Activated naive CD8-positive, alpha-beta T cell treated with anti-CD3 and anti-CD28 coated beads, Interleukin-2, amount 50 U/mL, for 24 hours (primary cell): ENCODE measurements at regions not wholly inside any gene's neighbourhood (a gene's known extent, or its start where the extent isn't known, plus 50 kb on each side); places are given as distances from the start of the nearest gene placed in this dataset.
"Not testable (repeated sequence)": the region's sequence is repeated elsewhere in the genome, so short reads cannot be mapped to it uniquely, and the experiment has no call there.

Source experiments
- ATAC-seq: fragments of 150-1000 bp; cut with Tn5 transposase; one replicate; pipeline ENCODE4 v1.10.0; 2021
- DNase-seq: peaks from one replicate; pipeline ENCODE4 v3.0.0; 2021
- H3K27ac Mint-ChIP-seq: one replicate; pipeline ENCODE4 v1.8.0; 2021; ENCODE audit warnings: mild to moderate bottlenecking, mixed read lengths
- H3K27me3 Mint-ChIP-seq: one replicate; pipeline ENCODE4 v1.8.0; 2021; ENCODE audit warnings: mixed read lengths
- H3K36me3 Mint-ChIP-seq: one replicate; pipeline ENCODE4 v1.8.0; 2021; ENCODE audit warnings: low read depth, mixed read lengths
- H3K4me1 Mint-ChIP-seq: one replicate; pipeline ENCODE4 v1.8.0; 2021; ENCODE audit warnings: mixed read lengths
- H3K4me3 Mint-ChIP-seq: one replicate; pipeline ENCODE4 v1.8.0; 2021; ENCODE audit warnings: mild to moderate bottlenecking, moderate library complexity, mixed read lengths
- H3K9me3 Mint-ChIP-seq: one replicate; pipeline ENCODE4 v1.8.0; 2021; ENCODE audit warnings: mixed read lengths

- H3K4me1 Mint-ChIP-seq: no peaks in the 10 kb centered on the region
Observed at GRCh38 chr3:181920409-181920808, 208.7 kb downstream of the SOX2 start.

GRCh38 chr3:181921220-181921619 lies 209.5 kb downstream of the SOX2 start:
- no peaks in the 10 kb centered on the region for H3K4me1 Mint-ChIP-seq
- no peaks in the 10 kb centered on the region for H3K36me3 Mint-ChIP-seq
- H3K27me3 Mint-ChIP-seq: no peaks in the 10 kb centered on the region
- no peak for ATAC-seq
- DNase-seq: no peak
- H3K9me3 Mint-ChIP-seq: no peaks in the 10 kb centered on the region
- no peak overlapping the region for H3K4me3 Mint-ChIP-seq
- H3K27ac Mint-ChIP-seq: peak overlapping the region; percentile 17

More at GRCh38 chr3:181920409-181920808, 208.7 kb downstream of the SOX2 start:
- Mint-ChIP-seq H3K36me3 (no peaks in the 10 kb centered on the region), H3K9me3 (no peaks in the 10 kb centered on the region), H3K27ac (no peak overlapping the region), H3K27me3 (no peaks in the 10 kb centered on the region), H3K4me3 (no peak overlapping the region)
- DNase-seq: no peak
- no peak for ATAC-seq

GRCh38 chr3:181925841-181926240 lies 214.1 kb downstream of the SOX2 start:
- not testable (repeated sequence) for DNase-seq, H3K4me3 Mint-ChIP-seq, H3K4me1 Mint-ChIP-seq, H3K36me3 Mint-ChIP-seq, H3K27ac Mint-ChIP-seq, H3K9me3 Mint-ChIP-seq, H3K27me3 Mint-ChIP-seq, ATAC-seq

DNA sequence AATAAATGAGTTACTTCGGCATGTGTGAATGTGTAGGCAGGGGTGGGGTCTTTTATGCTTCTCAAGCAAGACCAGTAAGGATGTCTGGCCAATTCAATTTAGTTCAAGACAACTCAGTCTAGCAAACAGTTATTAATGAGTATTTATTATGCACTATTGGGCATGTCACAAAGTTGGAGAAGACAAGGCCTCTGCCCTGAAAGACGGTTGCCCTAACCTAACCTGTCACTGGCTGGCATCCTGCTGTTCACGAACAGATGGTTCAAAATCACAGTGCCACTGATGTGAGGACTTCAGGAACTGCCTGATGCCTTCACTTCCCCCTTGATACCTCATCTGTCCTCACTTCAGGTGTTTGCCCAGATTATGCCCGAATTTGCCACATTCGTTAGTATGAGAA lies 217.8 kb downstream of the SOX2 start:
- H3K4me3 Mint-ChIP-seq: no peak overlapping the region
- H3K9me3 Mint-ChIP-seq: peaks cover 5% of the 10 kb centered on the region
- H3K4me1 Mint-ChIP-seq: no peaks in the 10 kb centered on the region
- H3K27me3 Mint-ChIP-seq: no peaks in the 10 kb centered on the region
- DNase-seq: no peak
- no peak for ATAC-seq
- H3K36me3 Mint-ChIP-seq: no peaks in the 10 kb centered on the region
- no peak overlapping the region for H3K27ac Mint-ChIP-seq

GRCh38 chr3:181930105-181930504 lies 218.4 kb downstream of the SOX2 start:
- DNase-seq: no peak
- Mint-ChIP-seq H3K4me3 (no peak overlapping the region), H3K9me3 (peaks cover 5% of the 10 kb centered on the region), H3K27ac (no peak overlapping the region), H3K4me1 (no peaks in the 10 kb centered on the region), H3K27me3 (no peaks in the 10 kb centered on the region), H3K36me3 (no peaks in the 10 kb centered on the region)
- no peak for ATAC-seq

DNA sequence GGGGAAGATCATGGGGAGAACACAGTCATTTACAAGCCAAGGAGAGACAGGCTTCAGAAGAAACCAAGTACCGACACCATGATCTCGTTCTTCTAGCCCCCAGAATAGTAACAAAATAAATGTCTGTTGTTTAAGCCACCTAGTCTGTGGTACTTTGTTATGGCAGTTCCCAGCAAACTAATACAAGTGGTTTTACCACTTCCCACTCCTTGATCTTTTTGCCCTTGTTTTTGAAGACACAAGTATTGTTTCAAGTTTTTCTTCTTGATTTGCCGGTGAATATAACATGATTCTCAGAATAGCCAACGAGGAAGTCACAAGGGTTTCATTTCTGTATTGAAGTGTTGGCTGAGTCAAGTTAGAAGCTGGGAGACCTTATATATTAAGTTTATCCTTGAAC lies 220.3 kb downstream of the SOX2 start:
- Mint-ChIP-seq H3K4me3 (no peak overlapping the region), H3K9me3 (peaks cover 5% of the 10 kb centered on the region), H3K27me3 (no peaks in the 10 kb centered on the region), H3K27ac (no peak overlapping the region), H3K36me3 (no peaks in the 10 kb centered on the region), H3K4me1 (no peaks in the 10 kb centered on the region)
- ATAC-seq: no peak
- no peak for DNase-seq

- no peaks in the 10 kb centered on the region for H3K27me3 Mint-ChIP-seq
- no peak overlapping the region for H3K4me3 Mint-ChIP-seq
- no peaks in the 10 kb centered on the region for H3K36me3 Mint-ChIP-seq
- DNase-seq: no peak
- no peak overlapping the region for H3K27ac Mint-ChIP-seq
- H3K4me1 Mint-ChIP-seq: no peaks in the 10 kb centered on the region
- no peak for ATAC-seq
- peaks cover 2% of the 10 kb centered on the region for H3K9me3 Mint-ChIP-seq
Observed at GRCh38 chr3:181933052-181933618, 221.4 kb downstream of the SOX2 start.

DNA sequence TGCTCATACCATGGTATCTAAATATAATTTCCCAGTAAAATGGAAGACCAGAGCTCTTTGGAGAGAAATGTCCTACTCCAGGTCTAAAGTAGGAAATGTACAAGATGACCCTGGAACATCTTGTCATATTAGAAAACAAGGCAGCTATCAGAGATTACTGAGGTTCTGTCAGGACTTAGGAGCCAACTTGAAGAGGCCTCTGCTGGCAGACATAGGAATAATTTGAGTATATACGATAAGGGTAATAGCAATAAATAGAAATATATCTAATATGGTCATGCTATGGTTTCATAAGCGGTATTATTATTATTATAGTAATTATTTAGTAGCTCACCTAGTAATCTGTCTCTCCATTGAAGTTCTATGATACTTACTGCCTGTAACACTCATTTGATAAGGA lies 224.2 kb downstream of the SOX2 start:
- Mint-ChIP-seq H3K27me3 (no peaks in the 10 kb centered on the region), H3K4me1 (no peaks in the 10 kb centered on the region), H3K27ac (no peak overlapping the region), H3K4me3 (no peak overlapping the region), H3K36me3 (no peaks in the 10 kb centered on the region), H3K9me3 (no peaks in the 10 kb centered on the region)
- ATAC-seq: no peak
- no peak for DNase-seq

DNA sequence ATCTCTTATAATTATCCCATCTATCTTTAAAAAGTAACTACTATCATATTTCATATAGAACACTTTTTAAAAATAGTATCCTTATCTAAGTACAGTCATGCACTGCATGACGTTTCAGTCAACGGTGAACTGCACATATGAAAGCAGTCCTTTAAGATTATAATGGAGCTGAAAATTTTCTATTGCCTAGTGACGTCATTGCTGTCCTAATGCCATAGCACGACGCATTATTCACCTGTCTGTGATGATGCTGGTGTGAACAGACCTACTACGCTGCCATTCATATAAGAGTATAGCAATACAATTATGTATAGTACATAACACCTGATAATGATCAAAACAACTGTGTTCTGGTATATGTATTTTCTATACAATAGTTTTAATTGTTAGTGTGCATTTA lies 225.0 kb downstream of the SOX2 start:
- H3K27me3 Mint-ChIP-seq: peaks cover 2% of the 10 kb centered on the region
- H3K27ac Mint-ChIP-seq: no peak overlapping the region
- no peak for ATAC-seq
- no peak for DNase-seq
- no peaks in the 10 kb centered on the region for H3K9me3 Mint-ChIP-seq
- H3K4me3 Mint-ChIP-seq: no peak overlapping the region
- no peaks in the 10 kb centered on the region for H3K36me3 Mint-ChIP-seq
- no peaks in the 10 kb centered on the region for H3K4me1 Mint-ChIP-seq

DNA sequence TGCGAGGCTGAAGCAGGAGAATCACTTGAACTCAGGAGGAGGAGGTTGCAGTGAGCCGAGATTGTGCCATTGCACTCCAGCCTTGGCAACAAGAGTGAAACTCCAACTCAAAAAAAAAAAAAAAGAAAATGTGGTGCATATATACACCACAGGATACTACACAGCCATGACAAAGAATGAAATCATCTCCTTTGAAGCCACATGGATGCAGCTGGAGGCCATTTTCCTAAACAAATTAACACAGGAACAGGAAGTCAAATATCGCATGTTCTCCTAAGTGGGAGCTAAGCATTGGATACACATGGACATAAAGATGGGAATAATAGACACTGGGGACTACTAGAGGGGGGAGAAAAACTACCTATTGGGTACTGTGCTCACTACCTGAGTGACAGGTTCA lies 226.9 kb downstream of the SOX2 start:
- not testable (repeated sequence) for H3K27ac Mint-ChIP-seq, H3K9me3 Mint-ChIP-seq, DNase-seq, H3K4me3 Mint-ChIP-seq, H3K4me1 Mint-ChIP-seq, H3K27me3 Mint-ChIP-seq, ATAC-seq, H3K36me3 Mint-ChIP-seq

DNA sequence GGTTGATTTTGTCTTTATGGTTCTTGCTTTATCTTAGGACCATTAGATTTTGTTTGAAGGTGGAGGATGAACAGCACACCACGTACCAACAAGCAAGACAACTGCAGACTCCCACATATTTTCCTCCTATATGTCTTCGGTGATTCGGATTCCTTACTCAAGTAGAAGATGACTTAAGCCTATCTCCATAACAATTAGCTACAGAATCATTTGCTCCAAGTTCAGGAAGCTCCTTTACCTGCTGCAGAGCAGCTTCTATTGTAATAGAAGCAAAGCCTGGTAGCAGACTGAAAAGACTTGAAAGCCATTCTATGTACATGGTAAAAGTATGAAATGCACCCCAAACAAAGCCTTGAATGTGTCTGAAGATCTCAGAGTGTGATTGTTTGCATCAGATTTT lies 229.0 kb downstream of the SOX2 start:
- Mint-ChIP-seq H3K27ac (no peak overlapping the region), H3K4me1 (no peaks in the 10 kb centered on the region), H3K9me3 (no peaks in the 10 kb centered on the region), H3K4me3 (no peak overlapping the region), H3K27me3 (peaks cover 3% of the 10 kb centered on the region), H3K36me3 (no peaks in the 10 kb centered on the region)
- DNase-seq (no peak), ATAC-seq (no peak)

GRCh38 chr3:181941250-181941649 lies 229.5 kb downstream of the SOX2 start:
- Mint-ChIP-seq H3K9me3 (no peaks in the 10 kb centered on the region), H3K4me1 (no peaks in the 10 kb centered on the region), H3K36me3 (no peaks in the 10 kb centered on the region), H3K27ac (no peak overlapping the region), H3K27me3 (peaks cover 3% of the 10 kb centered on the region), H3K4me3 (no peak overlapping the region)
- ATAC-seq: no peak
- no peak for DNase-seq

DNA sequence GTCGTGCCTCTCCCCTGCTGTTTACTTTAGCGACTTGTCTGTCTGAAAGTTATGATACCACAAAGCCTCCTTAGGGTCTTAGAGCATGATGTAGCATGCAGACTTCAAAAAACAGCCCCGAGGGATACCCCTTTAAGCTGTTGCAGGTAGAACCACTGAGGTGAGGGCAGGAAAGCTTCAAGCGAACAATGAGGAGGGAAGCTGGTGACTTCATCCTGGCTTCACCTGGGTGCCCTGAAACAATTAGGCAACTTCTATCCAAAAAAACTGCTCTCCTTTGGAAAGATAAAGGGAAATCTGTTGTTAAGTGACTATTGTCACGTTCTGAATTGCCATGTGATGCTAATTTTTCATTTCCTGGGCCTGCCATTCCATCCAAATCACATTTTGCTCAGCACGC lies 231.6 kb downstream of the SOX2 start:
- Mint-ChIP-seq H3K9me3 (no peaks in the 10 kb centered on the region), H3K4me3 (no peak overlapping the region), H3K27ac (no peak overlapping the region), H3K27me3 (peaks cover 3% of the 10 kb centered on the region), H3K4me1 (no peaks in the 10 kb centered on the region), H3K36me3 (no peaks in the 10 kb centered on the region)
- no peak for DNase-seq
- no peak for ATAC-seq

GRCh38 chr3:181947606-181948005 lies 235.9 kb downstream of the SOX2 start:
- no peak for ATAC-seq
- Mint-ChIP-seq H3K36me3 (no peaks in the 10 kb centered on the region), H3K4me1 (no peaks in the 10 kb centered on the region), H3K27ac (no peak overlapping the region), H3K4me3 (no peak overlapping the region), H3K27me3 (no peaks in the 10 kb centered on the region), H3K9me3 (peaks cover under 1% of the 10 kb centered on the region)
- DNase-seq: no peak

DNA sequence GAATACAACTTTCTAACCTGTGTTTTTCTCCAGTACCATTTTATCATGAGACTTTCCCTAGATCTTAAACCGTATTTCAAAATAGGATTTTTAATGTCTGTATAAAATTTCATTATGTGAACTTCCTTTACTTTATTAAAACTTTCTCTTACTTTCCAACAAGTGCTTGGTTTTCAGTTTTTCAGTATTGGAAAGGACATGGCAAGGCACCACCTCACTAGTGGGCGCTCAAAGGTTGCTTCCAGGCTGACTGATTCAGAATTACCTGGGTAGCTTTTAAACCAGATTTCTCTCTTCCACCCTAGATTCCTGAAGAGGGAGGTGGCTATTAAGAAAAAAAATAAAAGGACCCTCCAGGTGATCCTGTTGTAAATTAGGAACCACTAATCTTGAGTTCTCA lies 236.6 kb downstream of the SOX2 start:
- Mint-ChIP-seq H3K9me3 (peaks cover 4% of the 10 kb centered on the region), H3K4me1 (no peaks in the 10 kb centered on the region), H3K36me3 (no peaks in the 10 kb centered on the region), H3K27ac (no peak overlapping the region), H3K27me3 (no peaks in the 10 kb centered on the region), H3K4me3 (no peak overlapping the region)
- DNase-seq (no peak), ATAC-seq (no peak)

- Mint-ChIP-seq H3K27ac (no peak overlapping the region), H3K9me3 (peaks cover 4% of the 10 kb centered on the region), H3K4me1 (no peaks in the 10 kb centered on the region), H3K27me3 (no peaks in the 10 kb centered on the region), H3K36me3 (no peaks in the 10 kb centered on the region), H3K4me3 (no peak overlapping the region)
- ATAC-seq (no peak), DNase-seq (no peak)
Observed at GRCh38 chr3:181952221-181952620, 240.5 kb downstream of the SOX2 start.
